ENCODE measurements at regions not wholly inside any gene's neighbourhood (a gene's known extent, or its start where the extent isn't known, plus 50 kb on each side); places are given as distances from the start of the nearest gene placed in this dataset.

DNA sequence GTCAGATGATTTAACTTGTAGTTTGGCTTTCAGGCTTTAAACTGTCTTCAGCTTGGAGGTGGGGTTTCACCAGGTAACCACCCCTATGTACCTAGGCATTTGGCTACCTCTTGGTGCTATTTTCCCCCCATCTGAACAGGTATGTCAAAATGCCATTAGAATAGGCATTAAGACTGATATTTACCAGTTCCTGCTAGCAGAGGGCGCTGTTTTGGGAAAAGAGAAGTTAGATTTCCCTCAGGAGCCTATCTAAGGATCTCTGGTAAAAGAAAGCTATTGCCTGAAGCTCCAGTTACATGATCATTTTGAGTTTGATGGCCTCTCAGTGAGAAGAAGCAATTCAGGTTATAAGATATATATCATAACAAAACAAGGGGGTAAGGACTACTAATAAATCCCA is 879.1 kb downstream of the SH3BGRL start:
- ChIA-PET CTCF (interaction anchor here (0.9 to 1.7 kb wide), 5 partner anchors 11 to 19 kb away, joined by 3 to 6 read pairs (median 3); no protein-coding TSS in a partner anchor), POLR2A (no interaction called here)
- Histone ChIP-seq H3K4me1 (ENCODE audit: control insufficient read depth in 1 of 2, insufficient read depth in 2 of 2, low read depth in 1 of 2, low read length in 1 of 2) (no peaks in the 10 kb centered on the region), H3K36me3 (replicated peaks in 1 of 2; ENCODE audit: control insufficient read depth in 1 of 2, insufficient read depth in 2 of 2, low read length in 1 of 2) (no peaks in the 10 kb centered on the region), H4K20me1 (ENCODE audit: insufficient read depth) (no peaks in the 10 kb centered on the region), H3K27ac (ENCODE audit: low read depth in 2 of 2, low read length in 1 of 2) (no peak overlapping the region), H3K9me2 (no peaks in the 10 kb centered on the region), H3K4me3 (ENCODE audit: low read depth in 2 of 2, low read length in 1 of 2) (no peak overlapping the region), H3K4me2 (no peak overlapping the region), H3K9ac (no peak overlapping the region), H3K9me3 (no peaks in the 10 kb centered on the region), H3K27me3 (ENCODE audit: insufficient read depth) (no peaks in the 10 kb centered on the region), H2AFZ (ENCODE audit: low read depth) (no peak overlapping the region), H3K79me2 (ENCODE audit: insufficient read depth) (no peaks in the 10 kb centered on the region), H3F3A (replicated peaks; ENCODE audit: insufficient read depth) (no peaks in the 10 kb centered on the region)
- TF ChIP-seq, protein P1, sequence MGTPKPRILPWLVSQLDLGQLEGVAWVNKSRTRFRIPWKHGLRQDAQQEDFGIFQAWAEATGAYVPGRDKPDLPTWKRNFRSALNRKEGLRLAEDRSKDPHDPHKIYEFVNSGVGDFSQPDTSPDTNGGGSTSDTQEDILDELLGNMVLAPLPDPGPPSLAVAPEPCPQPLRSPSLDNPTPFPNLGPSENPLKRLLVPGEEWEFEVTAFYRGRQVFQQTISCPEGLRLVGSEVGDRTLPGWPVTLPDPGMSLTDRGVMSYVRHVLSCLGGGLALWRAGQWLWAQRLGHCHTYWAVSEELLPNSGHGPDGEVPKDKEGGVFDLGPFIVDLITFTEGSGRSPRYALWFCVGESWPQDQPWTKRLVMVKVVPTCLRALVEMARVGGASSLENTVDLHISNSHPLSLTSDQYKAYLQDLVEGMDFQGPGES (IDR thresholded peaks at IDR 0.05; ENCODE audit: low read depth, low read length), result no peak
- TF ChIP-seq, protein P2, sequence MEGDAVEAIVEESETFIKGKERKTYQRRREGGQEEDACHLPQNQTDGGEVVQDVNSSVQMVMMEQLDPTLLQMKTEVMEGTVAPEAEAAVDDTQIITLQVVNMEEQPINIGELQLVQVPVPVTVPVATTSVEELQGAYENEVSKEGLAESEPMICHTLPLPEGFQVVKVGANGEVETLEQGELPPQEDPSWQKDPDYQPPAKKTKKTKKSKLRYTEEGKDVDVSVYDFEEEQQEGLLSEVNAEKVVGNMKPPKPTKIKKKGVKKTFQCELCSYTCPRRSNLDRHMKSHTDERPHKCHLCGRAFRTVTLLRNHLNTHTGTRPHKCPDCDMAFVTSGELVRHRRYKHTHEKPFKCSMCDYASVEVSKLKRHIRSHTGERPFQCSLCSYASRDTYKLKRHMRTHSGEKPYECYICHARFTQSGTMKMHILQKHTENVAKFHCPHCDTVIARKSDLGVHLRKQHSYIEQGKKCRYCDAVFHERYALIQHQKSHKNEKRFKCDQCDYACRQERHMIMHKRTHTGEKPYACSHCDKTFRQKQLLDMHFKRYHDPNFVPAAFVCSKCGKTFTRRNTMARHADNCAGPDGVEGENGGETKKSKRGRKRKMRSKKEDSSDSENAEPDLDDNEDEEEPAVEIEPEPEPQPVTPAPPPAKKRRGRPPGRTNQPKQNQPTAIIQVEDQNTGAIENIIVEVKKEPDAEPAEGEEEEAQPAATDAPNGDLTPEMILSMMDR (IDR thresholded peaks at IDR 0.05), result peak; percentile 40; the same call in 1 of the 2 replicates
- no peak for TF ChIP-seq RAD21 (IDR thresholded peaks at IDR 0.05; ENCODE audit: low read length)
- WGBS (ENCODE audit: low lambda C conversion rate), result 0% methylated on average over 1 of the region's 1 CpG
- no peak for DNase-seq

DNA sequence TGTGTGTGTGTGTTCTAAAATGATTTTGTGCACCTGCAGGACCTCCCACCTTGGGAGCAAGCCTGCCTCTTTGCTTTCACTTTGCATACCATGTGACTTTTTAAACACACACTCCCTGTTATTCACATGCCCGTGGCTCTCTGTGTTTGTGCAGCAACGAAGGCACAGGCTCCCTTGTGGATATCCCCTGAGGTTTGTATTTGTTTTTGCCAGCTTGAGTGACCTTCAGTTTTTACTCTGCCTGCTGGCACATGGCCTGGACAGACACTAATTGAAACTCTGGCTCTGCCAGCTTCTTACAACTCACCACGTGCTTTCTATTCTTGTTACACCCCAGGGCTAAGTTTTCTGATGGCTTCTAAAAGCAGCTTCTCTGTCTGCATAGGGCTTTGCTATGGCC is 885.8 kb downstream of the SH3BGRL start:
- H3K9me3 ChIP-seq, result no peaks in the 10 kb centered on the region
- 5% methylated on average over 3 of the region's 3 CpGs for WGBS (ENCODE audit: low lambda C conversion rate)
- POLR2A ChIA-PET, result no interaction called here

More for the DNA sequence above, 885.8 kb downstream of the SH3BGRL start:
- H3K4me1 ChIP-seq (ENCODE audit: control insufficient read depth in 1 of 2, insufficient read depth in 2 of 2, low read depth in 1 of 2, low read length in 1 of 2), result no peaks in the 10 kb centered on the region
- H3K9ac ChIP-seq, result no peak overlapping the region
- no peaks in the 10 kb centered on the region for H3K79me2 ChIP-seq (ENCODE audit: insufficient read depth)
- CTCF ChIA-PET, result no interaction called here
- no peak overlapping the region for H3K4me3 ChIP-seq (ENCODE audit: low read depth in 2 of 2, low read length in 1 of 2)
- no peak for DNase-seq
- H3K9me2 ChIP-seq, result no peaks in the 10 kb centered on the region
- H3K36me3 ChIP-seq (replicated peaks in 1 of 2; ENCODE audit: control insufficient read depth in 1 of 2, insufficient read depth in 2 of 2, low read length in 1 of 2), result no peaks in the 10 kb centered on the region
- H3K27ac ChIP-seq (ENCODE audit: low read depth in 2 of 2, low read length in 1 of 2), result no peak overlapping the region
- H3F3A ChIP-seq (replicated peaks; ENCODE audit: insufficient read depth), result no peaks in the 10 kb centered on the region
- H3K4me2 ChIP-seq, result no peak overlapping the region
- TF ChIP-seq MEF2A (IDR thresholded peaks at IDR 0.05; ENCODE audit: borderline replicate concordance, low read depth), result no peak
- TF ChIP-seq, protein P2 (IDR thresholded peaks at IDR 0.05), result no peak
- TF ChIP-seq, protein P3, sequence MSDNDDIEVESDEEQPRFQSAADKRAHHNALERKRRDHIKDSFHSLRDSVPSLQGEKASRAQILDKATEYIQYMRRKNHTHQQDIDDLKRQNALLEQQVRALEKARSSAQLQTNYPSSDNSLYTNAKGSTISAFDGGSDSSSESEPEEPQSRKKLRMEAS (IDR thresholded peaks at IDR 0.05; ENCODE audit: low read depth), result no peak
- TF ChIP-seq FOXJ3 (CRISPR knock-in tag; IDR thresholded peaks at IDR 0.05), result no peak
- no peak for TF ChIP-seq TAF1 (IDR thresholded peaks at IDR 0.05; ENCODE audit: borderline replicate concordance, low read depth, low read length)
- no peak for TF ChIP-seq FOSL2 (IDR thresholded peaks at IDR 0.05; ENCODE audit: borderline replicate concordance, low read depth)
- no peak for TF ChIP-seq EP300 (IDR thresholded peaks at IDR 0.05; ENCODE audit: borderline replicate concordance in 1 of 2, low read depth in 1 of 2, low read length in 1 of 2)
- H4K20me1 ChIP-seq (ENCODE audit: insufficient read depth), result no peaks in the 10 kb centered on the region
- no peaks in the 10 kb centered on the region for H3K27me3 ChIP-seq (ENCODE audit: insufficient read depth)
- no peak overlapping the region for H2AFZ ChIP-seq (ENCODE audit: low read depth)

All from SK-N-SH (cell line).